GM21619 (cell line): ENCODE measurements at regions not wholly inside any gene's neighbourhood (a gene's known extent, or its start where the extent isn't known, plus 50 kb on each side); places are given as distances from the start of the nearest gene placed in this dataset.
"Not testable (repeated sequence)": the region's sequence is repeated elsewhere in the genome, so short reads cannot be mapped to it uniquely, and the experiment has no call there.

Experiments
- ATAC-seq: cut with Tn5 transposase; IDR thresholded peaks from one replicate; pipeline ENCODE4 v1.9.1; 2021; ENCODE audit not compliant: unreplicated experiment

GRCh38 chr9:85162822-85163221 is 493.3 kb downstream of the NTRK2 start:
- ATAC-seq: no peak

GRCh38 chr9:85160944-85161343 is 491.4 kb downstream of the NTRK2 start:
- not testable (repeated sequence) for ATAC-seq

- ATAC-seq: no peak
Measured at GRCh38 chr9:85158512-85158911, 489.0 kb downstream of the NTRK2 start.

GRCh38 chr9:85157772-85158171 is 488.2 kb downstream of the NTRK2 start:
- ATAC-seq: no peak

GRCh38 chr9:85156652-85157051 is 487.1 kb downstream of the NTRK2 start:
- no peak for ATAC-seq

- no peak for ATAC-seq
Measured at GRCh38 chr9:85155352-85155751, 485.8 kb downstream of the NTRK2 start.

GRCh38 chr9:85151741-85152140 is 482.2 kb downstream of the NTRK2 start:
- no peak for ATAC-seq

- ATAC-seq: no peak
Measured at GRCh38 chr9:85151162-85151561, 481.6 kb downstream of the NTRK2 start.

- ATAC-seq: no peak
Measured at GRCh38 chr9:85147046-85147640, 477.6 kb downstream of the NTRK2 start.

- no peak for ATAC-seq
Measured at GRCh38 chr9:85142968-85143367, 473.4 kb downstream of the NTRK2 start.

- no peak for ATAC-seq
Measured at GRCh38 chr9:85142496-85142911, 473.0 kb downstream of the NTRK2 start.

GRCh38 chr9:85137696-85138095 is 468.2 kb downstream of the NTRK2 start:
- no peak for ATAC-seq

GRCh38 chr9:85136987-85137386 is 467.5 kb downstream of the NTRK2 start:
- no peak for ATAC-seq

- ATAC-seq: no peak
Measured at GRCh38 chr9:85136507-85136906, 467.0 kb downstream of the NTRK2 start.

GRCh38 chr9:85130764-85131163 is 461.2 kb downstream of the NTRK2 start:
- no peak for ATAC-seq

GRCh38 chr9:85130260-85130659 is 460.7 kb downstream of the NTRK2 start:
- ATAC-seq: no peak

- ATAC-seq: no peak
Measured at GRCh38 chr9:85129514-85129913, 460.0 kb downstream of the NTRK2 start.

- ATAC-seq: no peak
Measured at GRCh38 chr9:85118990-85119755, 449.6 kb downstream of the NTRK2 start.

- ATAC-seq: no peak
Measured at GRCh38 chr9:85117831-85118230, 448.3 kb downstream of the NTRK2 start.

- ATAC-seq: no peak
Measured at GRCh38 chr9:85115473-85115872, 445.9 kb downstream of the NTRK2 start.

- ATAC-seq: no peak
Measured at GRCh38 chr9:85114799-85115198, 445.3 kb downstream of the NTRK2 start.

GRCh38 chr9:85112933-85113418 is 443.4 kb downstream of the NTRK2 start:
- no peak for ATAC-seq

GRCh38 chr9:85112391-85112790 is 442.9 kb downstream of the NTRK2 start:
- no peak for ATAC-seq
